ENCODE measurements at regions not wholly inside any gene's neighbourhood (a gene's known extent, or its start where the extent isn't known, plus 50 kb on each side); places are given as distances from the start of the nearest gene placed in this dataset.

GRCh38 chr10:117470733-117471132, 71.8 kb upstream of the EMX2 start (continued):
- TF ChIP-seq CHD2 (IDR thresholded peaks at IDR 0.05; ENCODE audit: low read length, partially characterized antibody), result no peak
- TF ChIP-seq FOXM1 (IDR thresholded peaks at IDR 0.05; ENCODE audit: low read depth), result no peak
- no peak for TF ChIP-seq SMC3 (IDR thresholded peaks at IDR 0.05; ENCODE audit: low read depth, low read length)

- ChIA-PET CTCF (no interaction called here), POLR2A (no interaction called here)
- no peaks in the 10 kb centered on the region for H3K36me3 ChIP-seq (replicated peaks in 1 of 2; ENCODE audit: control insufficient read depth in 1 of 2, insufficient read depth in 2 of 2, low read length in 1 of 2)
- no peak overlapping the region for H3K27ac ChIP-seq (ENCODE audit: low read depth in 2 of 2, low read length in 1 of 2)
- no peaks in the 10 kb centered on the region for H3F3A ChIP-seq (replicated peaks; ENCODE audit: insufficient read depth)
- 66% methylated on average over 3 of the region's 3 CpGs for WGBS (ENCODE audit: low lambda C conversion rate)
- H3K27me3 ChIP-seq (ENCODE audit: insufficient read depth), result no peaks in the 10 kb centered on the region
- H3K4me3 ChIP-seq (ENCODE audit: low read depth in 2 of 2, low read length in 1 of 2), result no peak overlapping the region
- no peaks in the 10 kb centered on the region for H4K20me1 ChIP-seq (ENCODE audit: insufficient read depth)
- no peaks in the 10 kb centered on the region for H3K9me3 ChIP-seq
- no peaks in the 10 kb centered on the region for H3K4me1 ChIP-seq (ENCODE audit: control insufficient read depth in 1 of 2, insufficient read depth in 2 of 2, low read depth in 1 of 2, low read length in 1 of 2)
- H3K4me2 ChIP-seq, result no peak overlapping the region
- no peaks in the 10 kb centered on the region for H3K9me2 ChIP-seq
- no peak overlapping the region for H3K9ac ChIP-seq
- DNase-seq, result no peak
- TF ChIP-seq FOSL2 (IDR thresholded peaks at IDR 0.05; ENCODE audit: borderline replicate concordance, low read depth) (no peak), FOXM1 (IDR thresholded peaks at IDR 0.05; ENCODE audit: low read depth) (no peak), REST (IDR thresholded peaks at IDR 0.05; ENCODE audit: low read depth, low read length) (no peak), MAX (IDR thresholded peaks at IDR 0.05; ENCODE audit: low read depth) (no peak), RCOR1 (IDR thresholded peaks at IDR 0.05; ENCODE audit: low read length) (no peak), CTCF (IDR thresholded peaks at IDR 0.05) (no peak), FOXJ3 (CRISPR knock-in tag; IDR thresholded peaks at IDR 0.05) (no peak), GABPA (IDR thresholded peaks at IDR 0.05; ENCODE audit: low read depth) (no peak), RXRA (IDR thresholded peaks at IDR 0.05; ENCODE audit: borderline replicate concordance, low read depth) (no peak), ELF1 (IDR thresholded peaks at IDR 0.05) (no peak), GATA2 (CRISPR knock-in tag; IDR thresholded peaks at IDR 0.05) (no peak), MXI1 (IDR thresholded peaks at IDR 0.05; ENCODE audit: low read depth, low read length) (no peak), NRF1 (IDR thresholded peaks at IDR 0.05; ENCODE audit: low read depth, low read length) (no peak), RAD21 (IDR thresholded peaks at IDR 0.05; ENCODE audit: low read length) (no peak), YY1 (IDR thresholded peaks at IDR 0.05; ENCODE audit: low read depth) (no peak), SMC3 (IDR thresholded peaks at IDR 0.05; ENCODE audit: low read depth, low read length) (no peak), USF2 (IDR thresholded peaks at IDR 0.05; ENCODE audit: borderline replicate concordance, low read depth, low read length) (no peak)
- no peak overlapping the region for H2AFZ ChIP-seq (ENCODE audit: low read depth)
- H3K79me2 ChIP-seq (ENCODE audit: insufficient read depth), result no peaks in the 10 kb centered on the region
These were observed 73.9 kb upstream of the EMX2 start for GRCh38 chr10:117468665-117469064.

Measured in SK-N-SH (cell line).